ENCODE measurements at regions not wholly inside any gene's neighbourhood (a gene's known extent, or its start where the extent isn't known, plus 50 kb on each side); places are given as distances from the start of the nearest gene placed in this dataset.

DNA sequence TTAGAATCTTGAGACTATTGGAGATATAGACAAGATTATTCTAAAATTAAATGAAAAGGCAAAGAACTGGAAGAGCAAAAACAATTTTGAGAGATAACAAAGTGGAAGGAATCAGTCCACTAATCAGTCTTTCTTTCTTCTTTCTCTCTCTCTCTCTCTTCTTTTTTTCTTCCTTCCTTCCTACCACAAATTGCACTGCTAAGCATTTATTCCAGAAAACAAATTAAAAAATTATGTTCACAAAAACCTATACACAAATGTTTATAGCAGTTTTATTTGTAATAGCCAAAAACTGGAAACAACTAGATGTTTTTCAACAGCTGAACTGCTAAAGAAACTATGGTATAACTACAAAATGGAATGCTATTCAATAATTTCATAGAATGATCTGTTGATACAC, 291.9 kb upstream of the FTMT start:
- Mint-ChIP-seq H3K27me3 (ENCODE audit: insufficient read depth, low read depth) (no peaks in the 10 kb centered on the region), H3K27ac (no peak overlapping the region), H3K9me3 (no peaks in the 10 kb centered on the region), H3K36me3 (no peaks in the 10 kb centered on the region), H3K4me1 (no peaks in the 10 kb centered on the region), H3K4me3 (no peak overlapping the region)
- H3K4me3 ChIP-seq = no peak overlapping the region
- H3K4me2 ChIP-seq = no peak overlapping the region
- no peak overlapping the region for H2AFZ ChIP-seq (replicated peaks)
- TF ChIP-seq, protein P1, sequence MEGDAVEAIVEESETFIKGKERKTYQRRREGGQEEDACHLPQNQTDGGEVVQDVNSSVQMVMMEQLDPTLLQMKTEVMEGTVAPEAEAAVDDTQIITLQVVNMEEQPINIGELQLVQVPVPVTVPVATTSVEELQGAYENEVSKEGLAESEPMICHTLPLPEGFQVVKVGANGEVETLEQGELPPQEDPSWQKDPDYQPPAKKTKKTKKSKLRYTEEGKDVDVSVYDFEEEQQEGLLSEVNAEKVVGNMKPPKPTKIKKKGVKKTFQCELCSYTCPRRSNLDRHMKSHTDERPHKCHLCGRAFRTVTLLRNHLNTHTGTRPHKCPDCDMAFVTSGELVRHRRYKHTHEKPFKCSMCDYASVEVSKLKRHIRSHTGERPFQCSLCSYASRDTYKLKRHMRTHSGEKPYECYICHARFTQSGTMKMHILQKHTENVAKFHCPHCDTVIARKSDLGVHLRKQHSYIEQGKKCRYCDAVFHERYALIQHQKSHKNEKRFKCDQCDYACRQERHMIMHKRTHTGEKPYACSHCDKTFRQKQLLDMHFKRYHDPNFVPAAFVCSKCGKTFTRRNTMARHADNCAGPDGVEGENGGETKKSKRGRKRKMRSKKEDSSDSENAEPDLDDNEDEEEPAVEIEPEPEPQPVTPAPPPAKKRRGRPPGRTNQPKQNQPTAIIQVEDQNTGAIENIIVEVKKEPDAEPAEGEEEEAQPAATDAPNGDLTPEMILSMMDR (IDR thresholded peaks at IDR 0.05) = no peak
- no peak for TF ChIP-seq EZH2 (IDR thresholded peaks at IDR 0.05)
- TF ChIP-seq EZH2phosphoT487 (IDR thresholded peaks at IDR 0.05) = no peak
- H3K9ac ChIP-seq = no peak overlapping the region
- H3K79me2 ChIP-seq (ENCODE audit: low read depth) = no peaks in the 10 kb centered on the region
- DNase-seq (ENCODE audit: low spot score) = no peak
- no peaks in the 10 kb centered on the region for H3K9me3 ChIP-seq (ENCODE audit: low read depth)
- no peaks in the 10 kb centered on the region for H3K36me3 ChIP-seq
- H3K27me3 ChIP-seq = no peaks in the 10 kb centered on the region
- no peak overlapping the region for H3K27ac ChIP-seq
- H3F3A ChIP-seq (ENCODE audit: low read depth) = no peaks in the 10 kb centered on the region
- no peaks in the 10 kb centered on the region for H4K20me1 ChIP-seq (ENCODE audit: low read depth)
- no peaks in the 10 kb centered on the region for H3K4me1 ChIP-seq

DNA sequence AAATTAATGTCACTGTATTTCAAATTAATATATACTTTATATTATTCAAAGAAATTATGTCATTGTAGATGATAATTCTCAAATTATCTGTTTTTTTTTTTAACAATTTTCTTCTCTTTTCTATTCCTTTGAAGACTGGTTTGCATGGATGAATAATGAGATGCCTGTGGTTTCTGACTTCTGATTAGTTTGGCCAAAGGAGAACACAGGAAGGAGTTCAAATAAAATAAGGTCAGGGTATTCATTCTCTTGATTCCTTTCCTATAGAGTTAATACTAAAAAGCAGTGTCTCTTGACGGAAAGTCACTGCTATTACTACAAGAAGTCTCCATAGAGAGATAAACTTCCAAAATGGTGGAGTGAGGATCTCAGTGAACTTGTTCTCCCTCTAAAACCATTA, 279.6 kb upstream of the FTMT start:
- Histone ChIP-seq H3K9me3 (ENCODE audit: low read depth) (no peaks in the 10 kb centered on the region), H4K20me1 (ENCODE audit: low read depth) (no peaks in the 10 kb centered on the region), H3K4me1 (no peaks in the 10 kb centered on the region), H3K36me3 (no peaks in the 10 kb centered on the region), H3K27me3 (no peaks in the 10 kb centered on the region), H3K4me3 (no peak overlapping the region), H3K4me2 (no peak overlapping the region), H3F3A (ENCODE audit: low read depth) (no peaks in the 10 kb centered on the region), H3K9ac (no peak overlapping the region), H2AFZ (replicated peaks) (no peak overlapping the region), H3K27ac (no peak overlapping the region), H3K79me2 (ENCODE audit: low read depth) (no peaks in the 10 kb centered on the region)
- no peaks in the 10 kb centered on the region for H3K27me3 Mint-ChIP-seq (ENCODE audit: insufficient read depth, low read depth)
- no peaks in the 10 kb centered on the region for H3K9me3 Mint-ChIP-seq
- DNase-seq (ENCODE audit: low spot score) = no peak
- TF ChIP-seq, protein P1 (IDR thresholded peaks at IDR 0.05) = no peak
- TF ChIP-seq EZH2 (IDR thresholded peaks at IDR 0.05) = no peak
- TF ChIP-seq EZH2phosphoT487 (IDR thresholded peaks at IDR 0.05) = no peak
- no peak overlapping the region for H3K27ac Mint-ChIP-seq
- no peak overlapping the region for H3K4me3 Mint-ChIP-seq
- no peaks in the 10 kb centered on the region for H3K36me3 Mint-ChIP-seq
- H3K4me1 Mint-ChIP-seq = no peaks in the 10 kb centered on the region

DNA sequence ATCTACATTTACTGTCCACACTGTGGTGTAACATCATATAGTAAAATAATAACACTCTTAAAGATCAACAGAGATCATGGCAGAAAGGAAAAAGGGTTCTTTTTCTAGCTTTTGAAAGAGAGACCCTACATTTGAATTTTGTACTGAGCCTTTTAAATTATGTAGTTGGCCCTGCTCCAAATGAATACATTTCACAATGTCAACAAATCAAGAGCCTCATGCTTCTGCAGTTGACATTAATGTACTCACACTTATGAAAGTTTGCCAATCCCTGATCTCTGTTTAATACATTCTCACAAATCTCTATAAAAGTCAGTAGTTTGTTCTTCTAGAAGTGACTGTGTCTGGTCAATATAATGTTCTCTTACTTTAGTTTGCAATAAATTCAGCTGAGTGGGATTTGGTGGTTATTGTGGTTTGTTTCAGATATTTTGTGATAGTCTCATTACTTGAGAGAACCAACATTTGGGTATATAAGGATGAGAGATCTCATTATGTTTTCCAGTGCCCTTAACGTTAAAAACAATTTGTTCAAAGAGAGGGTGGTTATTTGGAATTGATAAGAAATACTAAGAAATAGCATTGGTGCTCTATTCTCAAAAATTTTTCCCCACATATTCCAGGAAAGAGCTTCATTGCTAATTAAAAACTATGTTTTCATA, 277.8 kb upstream of the FTMT start:
- H4K20me1 ChIP-seq (ENCODE audit: low read depth) = no peaks in the 10 kb centered on the region
- no peak overlapping the region for H3K9ac ChIP-seq
- H3K36me3 Mint-ChIP-seq = no peaks in the 10 kb centered on the region
- no peaks in the 10 kb centered on the region for H3K4me1 ChIP-seq
- H3K27ac ChIP-seq = no peak overlapping the region
- H3K4me2 ChIP-seq = no peak overlapping the region
- no peak overlapping the region for H3K27ac Mint-ChIP-seq
- H3K4me3 ChIP-seq = no peak overlapping the region
- H3K36me3 ChIP-seq = no peaks in the 10 kb centered on the region
- no peaks in the 10 kb centered on the region for H3K9me3 ChIP-seq (ENCODE audit: low read depth)
- TF ChIP-seq EZH2 (IDR thresholded peaks at IDR 0.05) (no peak), EZH2phosphoT487 (IDR thresholded peaks at IDR 0.05) (no peak)
- TF ChIP-seq, protein P1 (IDR thresholded peaks at IDR 0.05) = no peak
- H3K27me3 Mint-ChIP-seq (ENCODE audit: insufficient read depth, low read depth) = no peaks in the 10 kb centered on the region
- no peaks in the 10 kb centered on the region for H3F3A ChIP-seq (ENCODE audit: low read depth)
- no peaks in the 10 kb centered on the region for H3K9me3 Mint-ChIP-seq
- no peak overlapping the region for H3K4me3 Mint-ChIP-seq
- no peak overlapping the region for H2AFZ ChIP-seq (replicated peaks)
- DNase-seq (ENCODE audit: low spot score) = no peak
- no peaks in the 10 kb centered on the region for H3K27me3 ChIP-seq
- no peaks in the 10 kb centered on the region for H3K79me2 ChIP-seq (ENCODE audit: low read depth)
- no peaks in the 10 kb centered on the region for H3K4me1 Mint-ChIP-seq

Measured in neural progenitor cell (in vitro differentiated cells).